ENCODE measurements at regions not wholly inside any gene's neighbourhood (a gene's known extent, or its start where the extent isn't known, plus 50 kb on each side); places are given as distances from the start of the nearest gene placed in this dataset.
"Not testable (repeated sequence)": the region's sequence is repeated elsewhere in the genome, so short reads cannot be mapped to it uniquely, and the experiment has no call there.

- H3K4me3 ChIP-seq (ENCODE audit: low read depth, low read length): no peak overlapping the region
- TF ChIP-seq CTCF (IDR thresholded peaks at IDR 0.05; ENCODE audit: insufficient read depth, low read length, severe bottlenecking): no peak
- no peak for FAIRE-seq
- H3K27me3 ChIP-seq (ENCODE audit: control insufficient read depth, insufficient read depth, low read length): no peaks in the 10 kb centered on the region
- no peaks in the 10 kb centered on the region for H3K36me3 ChIP-seq (ENCODE audit: control insufficient read depth, insufficient read depth, low read length)
- no peak for DNase-seq (ENCODE audit: low read depth)
Measured at GRCh38 chr1:2953688-2954285, 67.5 kb upstream of the ACTRT2 start.

DNA sequence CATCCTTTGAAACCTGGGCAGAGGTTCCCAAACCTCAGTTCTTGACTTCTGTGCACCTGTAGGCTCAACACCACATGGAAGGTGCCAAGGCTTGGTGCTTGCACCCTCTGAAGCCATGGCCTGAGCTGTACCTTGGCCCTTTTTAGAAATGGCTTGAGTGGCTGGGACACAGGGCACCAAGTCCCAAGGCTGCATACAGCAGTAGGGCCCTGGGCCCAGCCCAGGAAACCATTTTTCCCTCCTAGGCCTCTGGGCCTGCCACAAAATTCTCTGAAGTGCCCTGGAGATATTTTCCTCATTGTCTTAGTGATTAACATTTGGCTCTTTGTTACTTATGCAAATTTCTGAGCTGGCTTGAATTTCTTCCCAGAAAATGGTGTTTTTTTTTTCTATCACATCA is 65.6 kb upstream of the ACTRT2 start:
- no peak for DNase-seq (ENCODE audit: low read depth)
- no peak for FAIRE-seq
- no peaks in the 10 kb centered on the region for H3K36me3 ChIP-seq (ENCODE audit: control insufficient read depth, insufficient read depth, low read length)
- no peak for TF ChIP-seq CTCF (IDR thresholded peaks at IDR 0.05; ENCODE audit: insufficient read depth, low read length, severe bottlenecking)
- H3K4me3 ChIP-seq (ENCODE audit: low read depth, low read length): no peak overlapping the region
- H3K27me3 ChIP-seq (ENCODE audit: control insufficient read depth, insufficient read depth, low read length): no peaks in the 10 kb centered on the region

DNA sequence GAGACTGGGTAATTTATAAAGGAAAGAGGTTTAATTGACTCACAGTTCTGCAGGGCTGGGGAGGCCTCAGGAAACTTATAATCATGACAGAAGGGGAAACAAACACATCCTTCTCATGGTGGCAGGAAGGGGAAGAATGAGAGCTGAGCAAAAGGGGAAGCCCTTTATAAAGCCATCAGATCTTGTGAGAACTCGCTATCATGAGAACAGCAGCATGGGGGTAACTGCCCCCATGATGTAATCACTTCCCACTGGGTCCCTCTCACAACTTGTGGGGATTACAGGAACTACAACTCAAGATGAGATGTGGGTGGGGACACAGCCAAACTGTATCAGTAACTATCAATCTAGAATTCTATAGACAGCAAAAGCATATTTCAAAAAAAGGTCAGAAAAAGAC is 64.7 kb upstream of the ACTRT2 start:
- Histone ChIP-seq H3K36me3 (ENCODE audit: control insufficient read depth, insufficient read depth, low read length) (no peaks in the 10 kb centered on the region), H3K4me3 (ENCODE audit: low read depth, low read length) (no peak overlapping the region), H3K27me3 (ENCODE audit: control insufficient read depth, insufficient read depth, low read length) (no peaks in the 10 kb centered on the region)
- TF ChIP-seq CTCF (IDR thresholded peaks at IDR 0.05; ENCODE audit: insufficient read depth, low read length, severe bottlenecking): no peak
- FAIRE-seq: no peak
- DNase-seq (ENCODE audit: low read depth): no peak

DNA sequence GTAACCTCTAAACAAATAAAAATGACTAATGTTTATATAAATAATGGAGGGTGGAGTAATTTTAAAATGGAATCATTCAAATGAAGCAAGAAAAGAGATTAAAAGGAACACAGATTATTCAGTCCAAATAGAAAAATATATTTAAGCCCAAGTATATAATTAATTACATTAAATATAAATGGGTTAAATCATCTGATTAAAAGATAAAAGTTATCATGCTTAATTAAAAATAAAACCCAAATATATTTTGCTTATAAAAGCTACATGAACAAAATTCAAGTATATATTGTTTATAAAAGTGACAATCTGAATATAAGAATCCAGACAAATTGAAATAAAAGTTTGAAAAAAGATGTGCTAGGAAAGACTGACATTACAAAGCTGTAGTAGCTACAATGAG is 63.9 kb upstream of the ACTRT2 start:
- no peak for TF ChIP-seq CTCF (IDR thresholded peaks at IDR 0.05; ENCODE audit: insufficient read depth, low read length, severe bottlenecking)
- no peak for DNase-seq (ENCODE audit: low read depth)
- Histone ChIP-seq H3K4me3 (ENCODE audit: low read depth, low read length) (no peak overlapping the region), H3K27me3 (ENCODE audit: control insufficient read depth, insufficient read depth, low read length) (no peaks in the 10 kb centered on the region), H3K36me3 (ENCODE audit: control insufficient read depth, insufficient read depth, low read length) (no peaks in the 10 kb centered on the region)
- no peak for FAIRE-seq

GRCh38 chr1:2959881-2960280 is 61.4 kb upstream of the ACTRT2 start:
- not testable (repeated sequence) for H3K27me3 ChIP-seq (ENCODE audit: control insufficient read depth, insufficient read depth, low read length); H3K4me3 ChIP-seq (ENCODE audit: low read depth, low read length); H3K36me3 ChIP-seq (ENCODE audit: control insufficient read depth, insufficient read depth, low read length); DNase-seq (ENCODE audit: low read depth); FAIRE-seq

- FAIRE-seq: no peak
- no peak for DNase-seq (ENCODE audit: low read depth)
Measured at GRCh38 chr1:2961081-2961480, 60.2 kb upstream of the ACTRT2 start.

More at GRCh38 chr1:2961081-2961480, 60.2 kb upstream of the ACTRT2 start:
- Histone ChIP-seq H3K36me3 (ENCODE audit: control insufficient read depth, insufficient read depth, low read length) (no peaks in the 10 kb centered on the region), H3K27me3 (ENCODE audit: control insufficient read depth, insufficient read depth, low read length) (no peaks in the 10 kb centered on the region), H3K4me3 (ENCODE audit: low read depth, low read length) (no peak overlapping the region)
- no peak for TF ChIP-seq CTCF (IDR thresholded peaks at IDR 0.05; ENCODE audit: insufficient read depth, low read length, severe bottlenecking)
